NCI-H2029 treated with DMSO at 0.1 percent for 48 hours (cell line): ENCODE measurements at regions not wholly inside any gene's neighbourhood (a gene's known extent, or its start where the extent isn't known, plus 50 kb on each side); places are given as distances from the start of the nearest gene placed in this dataset.
A peak's percentile ranks its signal among the peaks of the same experiment; 100 is the strongest.
"Not testable (repeated sequence)": the region's sequence is repeated elsewhere in the genome, so short reads cannot be mapped to it uniquely, and the experiment has no call there.

ENCODE experiments used
- DNase-seq: peaks from one replicate; lab custom pipeline; 2025; lab: John Stamatoyannopoulos, UW

DNA sequence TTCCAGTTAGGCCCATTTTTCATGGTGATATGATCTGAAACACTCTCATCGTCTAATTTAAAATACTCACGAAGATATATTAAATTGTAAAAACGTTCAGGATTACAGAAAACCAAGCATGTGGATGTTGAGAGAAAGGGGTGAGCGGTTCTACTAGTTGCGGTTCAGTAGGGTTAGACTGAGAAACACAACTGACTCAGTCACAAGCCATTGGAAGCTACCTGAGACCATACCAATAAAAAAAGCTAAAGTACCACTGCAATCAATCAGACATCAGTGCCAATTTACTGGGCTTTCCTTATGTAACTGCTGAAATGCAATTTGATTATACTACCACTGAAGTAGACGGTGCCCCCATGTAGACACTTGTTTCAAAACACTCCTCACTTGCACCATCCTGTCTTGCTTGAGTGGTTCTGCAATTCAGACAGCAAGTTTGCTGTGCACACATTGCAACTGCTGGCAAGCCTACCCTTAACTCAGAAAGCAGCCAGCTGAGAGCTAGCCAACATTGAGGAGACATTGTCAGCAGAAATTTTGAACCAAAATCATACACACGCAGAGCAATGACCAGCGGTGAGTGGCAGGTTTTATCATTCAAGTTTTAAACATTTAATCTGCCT, 368.7 kb upstream of the ARHGEF26 start:
- DNase-seq = peak; percentile 59

DNA sequence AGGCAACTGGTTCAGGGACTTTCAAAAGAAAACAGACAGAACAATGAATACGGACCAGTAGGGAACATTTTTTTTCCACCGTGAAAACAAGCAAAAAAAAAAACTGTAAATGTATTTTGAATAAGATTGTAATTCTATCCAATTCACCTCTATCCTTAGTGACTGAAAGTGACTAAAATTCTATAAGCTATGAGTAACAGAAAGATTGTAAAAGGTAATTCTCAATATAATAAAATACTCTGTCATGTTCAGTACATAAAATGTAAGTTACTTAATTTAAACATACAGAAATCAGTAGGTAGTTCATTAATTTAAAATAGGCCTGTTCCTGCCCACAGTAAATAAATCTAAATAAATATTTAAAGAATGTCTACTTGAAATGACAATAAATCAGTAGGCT, 368.2 kb upstream of the ARHGEF26 start:
- DNase-seq = no peak

DNA sequence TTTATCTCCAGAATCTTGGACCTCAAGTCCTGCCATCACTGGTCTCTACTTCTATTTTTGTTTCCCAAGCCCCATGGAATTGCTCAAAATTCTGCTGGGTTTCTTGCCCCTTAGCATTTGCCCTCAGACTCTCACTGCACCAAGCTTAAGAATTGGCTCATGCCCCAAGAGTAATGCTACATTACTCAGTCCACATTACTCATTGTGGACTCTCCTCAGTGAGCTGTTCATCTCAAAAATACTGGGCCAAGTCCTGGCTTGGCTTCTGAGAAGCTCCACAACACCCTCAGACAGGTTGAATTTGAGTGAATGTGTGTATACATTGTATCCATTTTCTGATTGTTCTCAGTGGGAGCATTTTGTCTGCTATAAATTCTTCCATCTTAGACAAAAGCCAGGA, 364.4 kb upstream of the ARHGEF26 start:
- DNase-seq = no peak

DNA sequence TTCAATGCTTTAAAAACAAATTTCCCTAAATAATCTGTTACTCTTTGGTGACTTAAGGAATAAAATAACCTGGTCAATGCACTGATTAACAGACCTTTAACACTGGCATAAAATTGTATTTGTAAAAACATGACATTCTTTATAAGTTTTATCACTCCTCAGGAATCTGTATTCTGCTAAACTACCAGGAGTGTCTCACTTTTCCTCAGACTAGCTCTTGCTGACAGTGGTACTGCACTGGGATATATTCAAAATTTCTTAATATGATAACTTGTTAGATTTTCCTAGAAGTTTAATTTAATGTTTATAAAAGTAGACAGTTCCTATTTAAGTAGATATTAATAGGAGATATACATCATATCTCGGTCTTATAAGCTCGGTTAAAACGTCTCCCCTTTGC, 363.4 kb upstream of the ARHGEF26 start:
- no peak for DNase-seq

DNA sequence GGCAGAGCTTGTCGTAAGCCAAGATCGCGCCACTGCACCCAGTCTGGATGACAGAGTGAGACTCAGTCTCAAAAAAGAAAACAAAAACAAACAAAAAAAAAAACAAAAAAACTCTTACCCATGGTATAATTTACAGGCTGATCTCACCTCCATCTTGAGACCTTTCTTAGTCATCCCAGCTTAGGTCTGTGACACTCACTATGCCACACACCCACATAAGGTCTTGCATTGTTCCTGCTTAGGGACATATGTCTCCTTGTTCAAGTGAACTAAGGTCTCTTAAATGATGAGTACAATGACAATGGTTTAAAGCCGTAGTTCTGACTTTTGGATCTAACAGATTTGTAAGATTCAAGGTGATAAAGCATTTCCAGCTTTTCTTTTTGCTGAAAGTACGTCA, 360.2 kb upstream of the ARHGEF26 start:
- no peak for DNase-seq

DNA sequence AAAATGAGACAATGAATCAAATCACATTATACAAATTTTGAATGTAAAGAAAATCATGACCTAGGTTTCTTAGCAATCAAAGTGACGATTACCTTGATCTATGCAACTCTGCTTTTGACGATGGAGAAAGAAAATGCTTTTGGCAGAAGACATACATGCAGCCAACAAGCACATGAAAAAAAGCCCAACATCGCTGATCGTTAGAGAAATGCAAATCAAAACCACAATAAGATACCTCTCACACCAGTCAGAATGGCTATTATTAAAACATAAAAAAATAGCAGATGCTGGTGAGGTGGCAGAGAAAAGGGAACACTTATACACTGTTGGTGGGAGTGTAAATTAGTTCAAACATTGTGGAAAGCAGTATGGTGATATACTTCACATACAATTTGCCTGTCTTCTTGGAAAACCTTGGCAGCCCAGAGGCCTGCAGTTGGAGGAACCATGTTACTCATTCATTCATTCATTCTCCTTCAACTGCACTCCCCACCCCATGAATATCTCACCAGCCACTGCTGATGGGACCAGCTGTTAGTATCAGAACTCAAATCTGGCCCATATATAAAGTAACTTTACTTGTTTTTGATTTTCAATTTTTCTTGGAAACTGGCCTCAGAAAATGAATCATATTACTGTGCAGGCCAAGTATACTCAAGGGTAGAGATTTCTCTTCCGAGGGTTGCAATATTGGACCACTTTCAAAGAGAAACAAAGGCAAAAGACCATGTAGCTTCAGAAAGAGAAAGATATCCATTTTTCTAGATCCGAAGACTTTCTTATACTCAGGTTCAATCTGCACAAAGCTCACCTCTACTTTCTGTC, 358.6 kb upstream of the ARHGEF26 start:
- DNase-seq = no peak

DNA sequence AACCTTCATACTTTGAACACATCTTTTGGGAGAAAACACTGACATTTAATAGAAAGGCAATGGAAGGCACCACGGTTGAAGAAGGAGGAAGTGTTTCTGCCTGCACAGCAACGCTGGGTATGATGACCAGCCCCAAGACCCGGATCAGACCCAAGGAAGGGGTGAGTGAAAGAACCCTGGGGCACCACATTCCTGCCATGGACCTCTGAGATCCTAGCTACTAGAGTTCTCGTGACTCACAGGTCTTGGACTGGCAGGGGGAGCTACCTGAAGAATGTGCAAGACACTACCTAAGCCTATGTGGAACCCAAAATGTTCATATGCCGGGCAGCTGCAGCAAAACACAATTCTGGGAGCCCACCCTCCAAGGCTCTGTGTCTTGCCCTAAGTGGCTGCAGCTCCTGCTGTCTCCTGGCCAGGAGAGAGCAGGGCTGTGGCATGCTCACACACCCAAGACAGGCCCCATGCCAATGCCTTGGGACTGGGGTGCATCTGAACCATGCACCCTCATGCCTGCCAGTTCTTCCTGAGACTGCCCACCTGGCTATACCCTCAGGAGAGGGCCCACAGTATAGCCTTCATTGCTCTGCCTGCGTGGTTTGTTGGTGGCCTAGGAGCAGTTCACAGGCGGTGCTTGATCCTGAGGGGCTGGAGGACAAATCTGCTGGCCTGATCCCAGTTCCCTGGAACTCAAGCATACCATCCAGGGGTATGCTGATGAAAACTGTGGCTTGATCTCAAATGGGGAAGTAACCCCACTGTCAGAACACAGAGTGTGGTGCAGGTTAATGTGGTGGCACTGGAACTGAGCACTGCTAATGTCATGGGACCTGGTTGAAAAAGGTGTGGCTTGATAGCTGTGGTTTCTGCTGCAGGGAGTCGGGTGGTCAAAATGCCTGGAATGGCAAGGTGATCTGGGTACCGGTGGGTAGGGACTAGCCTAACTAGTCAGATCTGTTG, 353.3 kb upstream of the ARHGEF26 start:
- no peak for DNase-seq

DNA sequence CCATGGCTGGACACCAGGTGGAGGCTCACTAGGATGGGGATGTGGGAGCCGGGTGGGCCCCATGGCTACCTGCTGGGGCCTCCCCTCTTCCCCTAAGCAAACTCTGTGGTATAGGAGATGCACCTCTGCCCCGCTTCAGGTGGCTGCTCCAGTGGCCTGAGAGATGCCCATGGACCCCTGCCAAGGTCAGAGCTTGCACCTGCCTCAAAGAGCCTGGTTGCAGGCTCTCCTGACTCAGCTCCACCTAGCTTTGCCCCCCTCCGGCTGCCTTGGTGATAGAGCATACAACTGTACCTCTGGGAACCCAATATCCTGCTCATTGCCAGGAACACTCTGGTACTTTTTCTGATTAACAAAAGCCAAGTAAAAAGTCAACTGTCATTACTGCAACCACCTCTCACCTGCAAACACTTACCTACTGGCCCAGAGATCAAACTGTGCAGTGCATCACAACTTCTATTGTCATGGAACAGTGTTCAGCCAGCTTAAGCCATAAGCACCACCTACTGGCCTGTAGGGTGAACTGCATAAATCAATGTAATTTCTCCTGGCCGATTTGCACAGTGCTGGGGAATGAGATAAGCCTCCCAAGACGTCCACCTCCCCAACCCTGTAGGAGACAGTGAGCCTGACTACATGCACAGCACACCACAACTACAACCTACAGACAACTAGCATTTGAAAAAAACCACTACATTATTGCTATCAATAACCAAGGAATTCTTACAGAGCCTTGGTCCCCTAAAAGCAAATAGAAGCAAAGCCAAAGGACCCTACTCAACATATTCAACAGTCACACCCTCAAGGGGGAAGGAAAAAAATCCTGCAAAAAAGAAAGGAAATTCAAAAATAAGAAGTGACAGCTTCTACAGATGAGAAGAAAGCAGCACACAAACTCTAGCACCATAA, 352.4 kb upstream of the ARHGEF26 start:
- peak; percentile 33 for DNase-seq

DNA sequence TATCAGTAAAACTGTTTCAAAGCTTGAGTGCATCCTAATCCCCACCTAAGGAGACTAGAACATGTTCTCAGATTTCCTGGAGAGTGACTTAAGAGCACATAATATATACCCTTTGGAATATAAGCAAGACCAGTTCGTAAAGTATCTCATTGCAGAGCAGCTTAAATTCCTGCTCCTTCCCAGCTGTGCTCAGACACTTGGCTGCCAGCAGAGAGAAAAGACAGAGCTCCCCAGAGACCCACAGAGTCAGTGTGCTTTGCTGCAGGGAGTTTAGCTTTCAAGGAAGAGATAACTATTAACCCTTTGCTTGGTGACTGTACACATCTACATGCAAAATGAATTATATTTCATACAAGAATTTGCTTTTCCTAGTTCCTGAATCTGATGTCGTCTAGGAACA, 338.1 kb upstream of the ARHGEF26 start:
- no peak for DNase-seq

DNA sequence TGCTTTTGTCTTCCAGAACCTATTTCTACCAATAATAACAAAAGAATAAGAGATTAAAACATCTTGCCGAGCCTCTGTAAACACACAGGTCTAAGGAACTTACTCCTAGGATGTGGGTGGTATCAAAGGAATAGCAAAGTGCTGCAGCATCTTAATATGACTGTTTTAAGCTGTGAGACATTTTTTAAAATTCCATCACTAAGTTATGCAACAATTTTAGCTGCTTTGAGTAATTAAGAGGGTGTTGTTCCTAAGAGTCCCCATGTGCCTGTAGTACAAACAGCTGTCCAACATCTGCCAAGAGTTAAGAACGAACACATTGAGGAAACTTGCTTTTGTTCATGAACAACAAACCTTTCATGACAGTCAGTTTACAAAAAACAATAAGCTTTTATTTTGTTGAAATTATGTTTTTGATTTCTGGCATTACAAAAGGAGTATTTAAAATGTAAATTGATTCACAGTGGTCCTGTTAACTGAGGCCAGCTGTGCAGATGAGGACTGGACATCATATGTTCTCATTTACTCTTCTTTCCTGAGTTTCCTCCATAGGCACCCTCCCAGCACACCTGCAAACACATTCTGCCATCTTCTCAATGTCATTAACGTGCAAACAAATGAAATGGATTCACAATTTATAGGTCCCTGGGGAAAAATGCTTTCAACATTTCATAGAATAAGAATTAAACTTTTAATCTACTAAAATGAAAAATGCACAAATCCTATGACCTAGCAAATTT, 337.3 kb upstream of the ARHGEF26 start:
- DNase-seq = no peak

DNA sequence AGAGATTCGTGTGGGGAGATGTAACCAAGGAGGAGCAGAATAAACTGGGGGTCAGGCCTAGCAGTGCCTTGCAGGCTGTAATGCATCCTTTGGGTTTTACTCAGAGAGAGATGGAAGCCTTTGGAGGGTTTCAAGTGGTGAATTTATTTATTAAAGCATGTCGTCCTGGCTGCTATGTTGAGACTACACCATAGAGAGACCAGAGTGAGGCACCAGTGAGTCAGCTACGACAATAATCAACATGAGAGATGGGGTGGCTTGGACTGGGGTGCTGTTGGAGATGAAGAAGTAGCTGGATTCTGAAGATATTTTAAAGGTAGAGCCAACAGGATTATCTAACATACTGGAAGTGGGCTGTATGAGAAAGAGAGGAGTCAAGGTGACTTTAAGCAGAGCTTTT, 335.3 kb upstream of the ARHGEF26 start:
- DNase-seq = no peak

DNA sequence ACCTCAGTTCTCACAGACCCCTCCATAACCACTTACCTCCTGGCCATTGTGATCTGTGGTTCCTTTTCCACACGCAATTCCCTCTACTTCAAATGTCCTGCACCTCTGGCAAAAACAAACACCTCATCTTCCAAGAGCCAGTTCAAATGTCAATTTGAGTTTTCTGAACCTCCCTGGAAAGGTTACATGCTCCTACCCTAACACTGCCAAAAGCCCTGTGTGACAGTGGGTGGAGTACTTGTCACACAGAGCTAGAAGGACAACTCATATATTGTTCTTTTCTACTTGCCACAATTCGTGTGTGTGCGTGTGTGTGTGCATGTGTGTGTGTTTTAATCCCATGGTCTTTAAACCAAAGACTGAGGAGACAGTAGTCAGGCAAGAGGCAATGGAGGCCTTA, 331.8 kb upstream of the ARHGEF26 start:
- DNase-seq = no peak

DNA sequence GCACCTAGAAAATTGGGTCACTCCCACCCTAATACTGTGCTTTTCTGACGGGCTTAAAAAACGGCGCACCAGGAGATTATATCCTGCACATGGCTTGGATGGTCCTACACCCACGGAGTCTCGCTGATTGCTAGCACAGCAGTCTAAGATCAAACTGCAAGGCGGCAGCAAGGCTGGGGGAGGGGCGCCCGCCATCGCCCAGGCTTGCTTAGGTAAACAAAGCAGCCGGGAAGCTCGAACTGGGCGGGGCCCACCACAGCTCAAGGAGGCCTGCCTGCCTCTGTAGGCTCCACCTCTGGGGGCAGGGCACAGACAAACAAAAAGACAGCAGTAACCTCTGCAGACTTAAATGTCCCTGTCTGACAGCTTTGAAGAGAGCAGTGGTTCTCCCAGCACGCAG, 324.1 kb upstream of the ARHGEF26 start:
- not testable (repeated sequence) for DNase-seq

DNA sequence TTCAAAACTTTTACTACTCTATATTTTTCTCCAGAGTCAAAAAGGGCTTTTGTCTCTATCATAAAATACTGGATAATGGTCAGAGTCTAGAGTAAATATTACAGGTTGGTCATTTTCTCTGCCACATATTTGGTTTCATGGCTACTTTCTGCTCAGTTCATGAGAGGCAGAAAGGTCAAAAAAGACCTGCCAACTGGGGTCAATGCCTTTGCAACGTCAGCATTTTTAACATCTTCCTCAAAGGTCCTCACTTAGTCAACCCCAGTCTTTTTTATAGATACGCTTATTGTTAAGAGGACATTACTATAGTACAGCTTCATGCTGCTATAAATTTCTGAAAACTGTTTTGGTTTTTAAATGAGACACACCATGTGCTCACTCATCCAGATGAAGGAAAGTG, 312.1 kb upstream of the ARHGEF26 start:
- DNase-seq = no peak

DNA sequence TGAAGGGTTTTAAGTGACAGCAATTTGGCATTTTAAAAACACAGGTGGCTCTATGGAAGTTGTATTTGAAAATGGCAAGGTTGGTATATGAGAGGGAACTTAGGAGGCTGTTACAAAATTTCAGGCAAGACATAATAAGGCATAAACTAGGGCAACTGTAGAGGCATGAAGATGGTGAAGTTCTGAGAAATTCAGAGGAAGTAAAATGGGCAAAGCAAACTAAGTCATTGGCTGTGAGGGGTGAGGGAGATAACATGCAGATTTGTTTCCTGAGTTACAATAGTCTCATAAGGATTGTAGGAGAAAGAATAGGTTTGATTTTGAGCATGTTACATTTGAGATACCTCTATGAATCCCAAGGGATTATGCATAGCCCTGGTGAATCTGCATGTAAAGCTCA, 302.9 kb upstream of the ARHGEF26 start:
- DNase-seq = no peak

DNA sequence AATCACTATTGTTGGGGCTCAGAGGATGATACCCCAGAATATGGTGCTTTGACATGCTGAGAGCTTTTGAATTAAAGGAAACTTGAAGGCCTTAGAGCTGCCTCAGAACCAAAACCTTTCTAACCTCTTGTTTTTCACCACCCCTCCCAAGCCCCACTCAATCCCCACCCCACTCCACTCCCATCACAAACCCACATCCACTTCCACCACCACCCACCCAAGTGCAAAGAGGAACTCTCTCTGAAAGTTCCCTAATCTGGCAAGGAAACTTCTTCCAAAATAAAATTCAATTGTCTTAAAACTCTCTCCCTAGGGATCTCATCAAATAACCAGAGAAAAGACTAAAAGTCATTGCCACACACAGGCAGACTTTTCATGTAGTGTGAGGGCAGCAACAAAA, 301.2 kb upstream of the ARHGEF26 start:
- DNase-seq = no peak

DNA sequence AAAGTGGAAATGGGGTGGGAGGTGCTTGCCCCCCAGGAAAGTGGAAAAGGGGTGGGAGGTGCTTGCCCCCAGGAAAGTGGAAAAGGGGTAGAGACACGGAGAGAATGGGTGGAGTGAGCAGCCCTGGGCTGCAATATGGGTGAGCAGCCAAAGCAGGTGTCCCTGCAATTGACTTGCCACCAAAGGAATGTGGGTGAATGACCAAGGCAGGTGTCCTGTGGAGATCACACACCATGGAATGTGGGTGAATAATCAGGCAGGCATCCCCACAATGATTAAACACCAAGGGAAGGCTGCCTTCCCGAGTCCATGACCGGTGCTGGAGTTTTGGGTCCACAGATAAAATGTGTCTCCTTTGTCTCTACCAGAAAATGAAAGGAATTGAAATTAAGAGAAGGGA, 292.8 kb upstream of the ARHGEF26 start:
- DNase-seq = not testable (repeated sequence)

DNA sequence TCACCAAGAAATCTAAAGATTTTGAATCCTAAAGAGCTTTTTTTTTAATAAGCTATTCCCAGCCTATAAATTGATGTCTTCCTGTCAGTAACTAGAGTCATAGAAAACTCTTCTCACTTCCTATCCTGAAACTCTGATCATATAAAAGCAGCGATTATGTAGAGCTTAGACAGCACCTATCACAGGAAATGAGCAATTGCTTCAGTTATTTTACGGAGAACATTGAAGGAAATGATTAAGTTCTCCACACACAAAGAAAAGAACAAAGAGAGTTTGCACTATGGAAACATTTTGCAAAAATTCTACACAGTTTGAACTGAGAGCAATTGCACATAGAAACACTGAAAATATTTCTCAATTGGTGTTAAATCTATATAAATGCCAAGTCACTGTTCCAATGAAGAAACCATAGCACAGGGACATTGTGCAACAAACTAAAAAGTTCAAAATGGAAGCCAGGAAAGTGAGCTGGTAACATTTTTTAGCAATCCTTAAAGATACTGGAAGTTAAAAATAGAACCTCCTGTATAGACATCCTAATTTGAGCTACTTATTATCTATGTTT, 291.5 kb upstream of the ARHGEF26 start:
- no peak for DNase-seq

DNA sequence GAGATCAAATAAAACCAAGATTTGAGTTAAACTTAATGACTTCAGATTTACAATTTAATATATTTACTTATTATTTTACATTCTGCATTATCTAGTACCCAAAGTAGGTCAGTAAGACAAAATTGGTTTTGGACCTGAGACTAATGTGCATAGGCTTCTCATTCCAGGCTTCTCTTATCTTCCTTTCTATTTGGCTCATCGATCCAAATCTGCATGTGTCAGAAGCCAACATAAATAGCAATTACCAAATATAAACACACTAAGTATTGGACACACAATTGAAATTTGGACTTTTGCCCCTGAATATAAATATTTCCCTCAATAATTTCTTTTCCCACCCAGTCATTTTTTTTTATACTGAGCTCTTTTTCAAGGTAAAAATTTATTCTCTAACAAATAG, 290.6 kb upstream of the ARHGEF26 start:
- no peak for DNase-seq

DNA sequence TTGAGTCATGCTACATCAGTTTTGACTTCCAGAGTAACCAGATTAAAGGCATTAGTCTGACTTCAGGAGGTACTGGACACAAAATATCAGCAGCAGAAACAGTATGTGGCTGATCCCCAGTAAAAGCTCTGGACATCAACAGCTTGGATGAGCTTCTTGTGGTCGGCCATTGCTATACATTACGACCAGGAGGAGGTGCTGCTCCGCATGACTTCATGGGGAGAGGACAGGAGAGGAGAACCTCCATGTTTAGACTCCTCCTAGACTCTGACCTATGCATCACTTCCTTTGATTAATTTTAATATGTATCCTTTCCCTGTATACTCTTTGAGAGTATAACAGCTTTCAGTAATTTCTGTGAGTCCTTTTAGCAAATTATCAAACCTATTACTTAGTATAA, 285.6 kb upstream of the ARHGEF26 start:
- DNase-seq = no peak

DNA sequence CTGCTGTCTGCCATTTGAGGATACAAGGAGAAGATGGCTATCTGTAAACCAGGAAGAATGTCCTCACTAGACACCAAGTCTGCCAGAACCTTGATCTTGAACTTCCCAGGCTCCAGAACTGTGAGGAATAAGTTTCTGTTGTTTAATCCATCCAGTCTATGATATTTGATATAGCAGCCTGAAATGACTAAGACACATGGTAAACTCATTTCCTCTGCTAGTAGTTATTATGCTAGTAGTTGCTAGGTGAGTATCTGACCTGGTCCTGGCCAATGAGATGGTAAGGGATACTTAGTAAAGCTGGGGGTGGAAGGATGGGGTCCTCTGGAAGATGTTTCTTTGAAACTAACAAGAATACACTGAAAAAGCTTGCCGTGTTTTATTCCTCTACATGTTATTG, 280.7 kb upstream of the ARHGEF26 start:
- DNase-seq = no peak
